Amniotic epithelial cell (primary cell): ENCODE measurements at regions not wholly inside any gene's neighbourhood (a gene's known extent, or its start where the extent isn't known, plus 50 kb on each side); places are given as distances from the start of the nearest gene placed in this dataset.
A peak's percentile ranks its signal among the peaks of the same experiment; 100 is the strongest.

ENCODE experiments used
- DNase-seq: peaks from one replicate; pipeline ENCODE4 v3.0.0-alpha.2; 2010; ENCODE audit warnings: low read depth

DNA sequence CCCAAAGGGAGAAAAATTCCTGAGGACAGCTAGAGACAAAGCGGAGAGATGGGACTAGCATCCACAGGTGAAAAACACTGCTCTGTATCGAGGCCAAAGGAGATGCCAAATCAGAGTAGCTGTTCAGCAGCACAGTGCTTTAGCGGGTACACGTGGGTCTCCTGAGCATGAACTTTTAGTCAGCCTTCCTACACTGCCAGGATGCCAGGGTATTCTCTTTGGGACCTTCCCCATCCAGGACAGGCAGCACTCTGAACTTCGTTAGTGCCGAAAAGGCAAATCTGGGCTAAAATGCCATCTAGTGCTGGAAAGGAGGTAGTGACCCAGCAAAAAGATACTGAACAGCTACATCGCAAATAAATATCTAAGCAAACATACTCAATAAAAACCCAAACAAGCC, 64.9 kb downstream of the C6orf58 start:
- peak; percentile 30 for DNase-seq
